GM21825 (cell line): ENCODE measurements at regions not wholly inside any gene's neighbourhood (a gene's known extent, or its start where the extent isn't known, plus 50 kb on each side); places are given as distances from the start of the nearest gene placed in this dataset.
A peak's percentile ranks its signal among the peaks of the same experiment; 100 is the strongest.
"Not testable (repeated sequence)": the region's sequence is repeated elsewhere in the genome, so short reads cannot be mapped to it uniquely, and the experiment has no call there.

ENCODE experiments used
- ATAC-seq: cut with Tn5 transposase; IDR thresholded peaks from one replicate; pipeline ENCODE4 v1.9.1; 2021; ENCODE audit warnings: mild to moderate bottlenecking, moderate library complexity; ENCODE audit not compliant: unreplicated experiment

DNA sequence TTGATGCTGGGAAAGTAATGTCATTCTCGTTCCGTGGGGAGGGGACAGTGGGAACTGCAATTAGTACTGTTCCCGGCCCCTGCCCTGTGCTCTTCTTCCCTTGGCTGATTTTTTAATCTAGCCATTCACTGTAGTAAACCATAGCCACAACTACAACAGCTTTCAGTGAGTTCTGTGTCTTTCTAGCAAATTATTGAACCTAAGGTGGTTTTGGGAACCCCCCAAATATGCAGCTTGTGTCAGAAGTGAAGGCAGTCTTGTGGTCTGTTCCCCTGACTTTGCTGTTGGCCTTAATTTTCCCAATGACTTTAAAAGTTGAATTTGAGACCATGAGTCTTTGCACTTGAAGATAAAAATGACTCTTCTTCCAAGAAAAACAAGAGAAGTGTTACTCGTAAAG, 114.3 kb upstream of the ETV6 start:
- ATAC-seq = no peak

DNA sequence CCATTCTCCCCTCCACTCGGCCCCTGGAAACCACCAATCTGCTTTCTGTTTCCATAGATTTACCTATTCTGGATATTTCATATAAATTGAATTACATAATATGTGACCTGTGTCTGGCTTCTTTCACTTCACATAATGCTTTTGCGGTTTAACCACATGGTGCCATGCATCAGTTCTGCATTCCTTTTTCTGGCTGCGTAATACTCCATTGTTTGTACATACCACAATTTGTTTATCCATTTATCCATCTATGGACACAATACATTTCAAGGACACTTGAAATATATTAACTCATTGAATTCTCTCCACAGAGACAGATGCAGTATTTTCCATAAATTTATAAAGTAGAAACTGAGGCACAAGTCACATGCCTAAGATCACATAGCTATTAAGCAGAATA, 110.3 kb upstream of the ETV6 start:
- ATAC-seq = no peak

DNA sequence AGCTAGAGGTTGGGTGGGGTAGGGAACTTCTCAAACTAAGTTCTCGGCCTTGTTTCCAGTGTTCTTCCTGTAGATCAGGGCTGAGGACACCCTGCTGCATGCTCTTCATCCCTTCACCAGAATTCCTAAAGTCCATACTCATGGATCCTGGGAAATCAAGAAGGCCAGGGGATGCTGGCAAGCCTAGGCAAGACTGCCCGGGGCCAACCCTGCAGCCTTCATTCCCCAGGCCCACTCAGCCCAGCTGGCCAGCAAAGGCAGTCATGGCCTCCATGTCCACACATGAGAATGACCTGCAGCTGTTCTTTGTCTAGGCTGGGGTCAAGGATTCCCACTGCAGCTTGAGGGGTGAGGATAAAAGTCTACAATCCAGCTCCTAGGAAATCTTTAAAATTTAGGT, 109.3 kb upstream of the ETV6 start:
- ATAC-seq = no peak

DNA sequence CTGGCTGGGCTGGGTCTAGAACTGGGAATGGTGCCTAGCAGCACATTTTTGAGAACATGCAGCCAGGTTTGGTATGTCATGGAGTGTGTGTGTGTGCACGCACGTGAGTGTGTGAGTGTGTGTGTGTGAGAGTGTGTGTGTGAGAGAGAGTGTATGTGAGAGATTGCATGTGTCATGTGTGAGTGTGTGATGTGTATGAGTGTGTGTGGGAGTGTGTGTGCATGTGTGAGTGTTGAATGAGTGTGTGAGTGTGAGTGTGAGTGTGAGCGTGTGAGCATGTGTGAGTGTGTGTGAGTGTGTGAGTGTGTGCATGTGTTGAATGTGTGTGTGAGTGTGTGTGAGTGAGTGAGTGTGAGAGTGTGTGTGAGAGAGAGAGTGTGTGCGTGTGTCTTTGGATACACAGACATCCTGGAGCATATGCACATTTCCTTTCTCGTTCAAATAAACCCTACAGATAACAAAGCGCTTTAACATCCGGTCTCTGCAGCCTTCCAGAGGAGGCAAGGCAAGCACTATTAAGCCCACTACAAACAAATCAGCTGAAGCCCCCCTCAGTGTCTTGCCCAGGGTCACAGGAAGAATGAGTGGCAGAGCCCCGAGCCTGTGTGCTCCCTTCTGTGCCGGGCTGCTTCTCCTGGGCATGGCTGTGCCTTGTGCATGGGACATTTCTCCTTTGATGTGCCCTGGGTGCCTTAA, 108.7 kb upstream of the ETV6 start:
- no peak for ATAC-seq

DNA sequence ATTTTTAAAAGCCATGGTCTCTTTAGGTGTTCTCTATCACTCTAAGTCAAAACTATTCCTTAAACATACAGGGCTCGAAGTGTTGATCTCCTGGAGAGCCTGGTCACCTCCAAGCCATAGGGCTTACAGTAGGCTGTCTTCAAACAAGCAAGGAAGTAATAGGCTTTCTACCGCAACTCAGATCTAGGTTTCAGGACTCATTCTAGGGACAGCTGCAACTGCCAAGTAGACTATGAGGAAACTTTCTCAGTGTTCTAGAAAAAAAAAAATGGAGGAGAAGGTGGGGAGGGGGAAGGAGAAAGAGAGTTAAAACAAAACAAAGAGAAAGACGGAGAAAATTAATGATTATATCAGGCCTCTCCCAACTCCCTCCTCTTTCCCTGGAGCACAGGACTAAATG, 106.9 kb upstream of the ETV6 start:
- no peak for ATAC-seq

DNA sequence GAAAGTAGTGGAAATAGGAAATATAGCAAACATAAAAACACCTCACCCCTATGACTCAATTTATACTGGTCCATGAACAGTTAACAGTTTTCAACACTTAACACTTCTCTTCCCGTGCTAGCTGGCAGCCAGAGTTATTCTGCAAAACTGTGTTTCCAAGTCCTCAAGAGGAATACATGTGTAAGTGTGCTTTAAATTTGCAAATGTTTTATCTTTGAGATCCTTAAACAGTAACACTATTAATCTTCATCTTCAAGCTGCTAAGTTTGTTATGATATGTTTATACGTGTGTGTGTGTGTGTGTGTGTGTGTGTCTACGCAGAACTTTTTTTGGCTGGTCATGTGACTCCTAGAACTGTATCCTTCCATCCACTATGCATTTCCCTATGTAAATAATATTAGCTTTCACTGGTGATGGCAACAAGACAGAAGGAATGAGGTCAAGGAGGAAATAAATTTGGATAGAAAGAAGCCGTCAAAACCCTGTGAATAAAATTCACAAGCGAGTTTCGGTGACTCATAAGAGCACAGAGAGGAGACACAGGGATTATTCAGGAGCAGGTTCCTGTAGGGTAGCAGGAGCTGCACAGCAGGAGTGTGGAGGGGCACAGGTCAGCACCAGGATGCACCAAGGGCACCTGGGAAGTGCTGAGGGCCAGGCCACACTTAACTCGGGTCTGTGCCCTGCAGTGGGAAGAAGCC, 105.9 kb upstream of the ETV6 start:
- no peak for ATAC-seq

DNA sequence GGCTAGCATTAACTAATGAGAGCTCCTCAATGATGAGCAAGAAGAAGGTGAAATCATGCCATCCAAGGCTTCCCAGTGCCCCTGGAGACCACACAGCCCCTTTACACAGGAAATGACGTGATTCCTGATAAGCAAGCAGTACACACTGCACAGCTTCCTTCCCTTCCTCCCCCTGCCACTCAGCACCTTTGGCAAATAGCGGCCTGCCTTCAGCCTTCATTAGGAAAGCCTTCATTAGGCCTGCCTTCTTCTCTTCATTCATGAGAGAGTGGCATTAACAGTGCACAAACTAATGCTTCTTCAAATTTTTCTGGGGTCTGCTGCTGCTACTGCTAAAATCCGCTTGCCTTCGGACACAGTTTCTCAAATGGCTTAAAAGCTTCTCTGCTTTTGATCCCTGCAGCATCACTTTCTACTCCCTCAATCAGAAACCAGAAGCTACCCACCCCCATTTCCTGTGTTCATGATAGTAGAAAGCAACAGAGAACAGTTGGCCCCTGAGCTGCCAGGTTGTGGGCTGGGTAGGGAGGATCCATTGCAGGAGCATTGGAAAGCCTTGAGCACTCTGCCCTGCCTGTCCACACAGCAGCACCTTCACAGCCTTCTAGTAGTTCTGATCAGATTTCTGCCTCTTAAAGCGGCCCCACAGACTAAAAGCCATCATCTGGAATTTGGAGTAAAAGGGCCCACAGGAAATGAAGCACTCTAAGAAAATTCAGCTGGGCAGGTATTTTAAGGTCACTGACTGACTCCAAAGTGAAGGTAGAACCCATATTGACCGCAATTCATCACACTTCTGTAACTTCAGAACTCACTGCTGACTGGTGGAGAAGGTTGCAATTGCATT, 103.8 kb upstream of the ETV6 start:
- ATAC-seq = peak; percentile 78

DNA sequence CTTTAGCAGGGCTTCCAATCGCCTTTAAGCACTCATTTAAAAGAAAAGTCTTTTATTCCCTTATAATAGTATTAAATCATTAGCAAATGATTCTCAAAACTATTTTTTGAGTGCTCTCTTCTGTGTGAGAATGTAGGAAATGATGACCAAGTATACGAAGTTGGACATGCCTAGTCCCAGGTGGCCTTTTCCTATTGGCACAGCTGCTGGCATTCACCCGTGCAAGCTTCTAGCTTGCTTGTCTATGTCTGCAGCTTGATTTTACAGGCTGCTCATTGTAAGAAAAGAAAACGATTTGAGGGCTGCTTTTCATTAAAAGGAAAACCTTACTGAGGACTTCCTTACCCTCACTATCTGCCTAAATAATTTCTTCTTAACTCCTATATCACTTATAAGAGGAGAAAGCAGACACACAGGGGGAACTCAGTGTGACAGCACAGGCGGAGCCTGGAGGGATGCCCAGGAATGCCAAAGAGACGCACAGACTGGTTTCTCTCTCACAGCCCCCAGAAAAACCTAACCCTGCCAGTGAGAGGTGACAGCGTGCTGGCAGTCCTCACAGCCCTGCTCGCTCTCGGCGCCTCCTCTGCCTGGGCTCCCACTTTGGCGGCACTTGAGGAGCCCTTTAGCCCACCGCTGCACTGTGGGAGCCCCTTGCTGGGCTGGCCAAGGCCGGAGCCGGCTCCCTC, 102.7 kb upstream of the ETV6 start:
- ATAC-seq = not testable (repeated sequence)

DNA sequence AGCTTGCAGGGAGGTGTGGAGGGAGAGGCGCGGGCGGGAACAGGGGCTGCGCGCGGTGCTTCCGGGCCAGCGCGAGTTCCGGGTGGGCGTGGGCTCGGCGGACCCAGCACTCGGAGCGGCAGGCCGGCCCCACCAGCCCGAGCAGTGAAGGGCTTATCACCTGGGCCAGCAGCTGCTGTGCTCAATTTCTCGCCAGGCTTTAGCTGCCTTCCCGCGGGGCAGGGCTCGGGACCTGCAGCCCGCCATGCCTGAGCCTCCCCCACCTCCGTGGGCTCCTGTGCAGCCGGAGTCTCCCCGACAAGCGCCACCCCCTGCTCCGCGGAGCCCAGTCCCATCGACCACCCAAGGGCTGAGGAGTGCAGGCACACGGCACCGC, 102.2 kb upstream of the ETV6 start:
- not testable (repeated sequence) for ATAC-seq

DNA sequence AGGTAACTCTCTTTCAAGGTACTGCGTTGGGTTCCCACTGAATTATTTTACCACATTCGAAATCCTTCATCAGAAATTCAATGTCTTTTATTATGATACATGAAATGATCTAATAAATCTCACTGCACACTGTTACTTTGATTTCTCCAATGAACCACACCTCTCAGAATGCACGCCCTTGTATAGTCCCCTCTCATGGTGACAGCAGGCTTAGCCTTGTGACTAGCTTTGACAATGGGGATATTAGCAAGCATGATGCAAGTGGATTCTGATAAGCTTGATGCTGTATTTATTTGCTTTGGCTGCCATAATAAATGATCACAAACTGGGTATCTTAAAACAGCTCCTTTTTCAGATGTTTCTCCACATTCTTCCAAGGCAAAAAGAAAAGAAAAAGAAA, 100.4 kb upstream of the ETV6 start:
- no peak for ATAC-seq

DNA sequence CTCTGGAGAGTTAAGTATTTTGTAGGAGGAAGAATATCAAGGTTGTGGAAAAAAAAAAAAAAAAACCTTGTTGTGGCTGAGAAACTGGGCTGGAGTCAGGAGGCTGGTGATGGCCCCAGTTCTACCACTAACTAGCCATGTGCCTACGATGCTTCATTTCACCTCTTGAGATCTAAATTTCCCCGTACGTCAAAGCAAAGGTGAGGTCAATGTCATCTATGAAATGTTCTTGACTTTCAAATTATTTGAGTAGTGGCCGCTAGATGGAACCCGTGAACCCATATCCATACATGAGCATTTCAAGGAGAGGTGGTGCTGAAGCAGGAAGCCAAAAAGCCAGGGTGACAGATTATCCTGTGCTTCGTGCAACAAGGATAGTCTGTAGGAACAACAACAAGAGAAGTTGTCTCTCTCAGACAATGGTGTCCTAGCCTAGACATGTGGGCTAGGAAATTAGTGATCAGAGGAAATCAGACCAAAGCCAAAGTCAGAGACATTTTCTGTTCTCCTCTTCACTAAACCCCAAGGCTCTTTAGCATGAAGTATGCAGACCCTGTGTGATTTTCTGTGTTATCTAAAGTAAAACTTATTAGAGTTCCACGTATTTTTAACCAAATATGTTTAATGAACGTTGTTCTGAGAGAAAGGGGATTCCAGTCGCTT, 95.5 kb upstream of the ETV6 start:
- ATAC-seq = peak; percentile 68

DNA sequence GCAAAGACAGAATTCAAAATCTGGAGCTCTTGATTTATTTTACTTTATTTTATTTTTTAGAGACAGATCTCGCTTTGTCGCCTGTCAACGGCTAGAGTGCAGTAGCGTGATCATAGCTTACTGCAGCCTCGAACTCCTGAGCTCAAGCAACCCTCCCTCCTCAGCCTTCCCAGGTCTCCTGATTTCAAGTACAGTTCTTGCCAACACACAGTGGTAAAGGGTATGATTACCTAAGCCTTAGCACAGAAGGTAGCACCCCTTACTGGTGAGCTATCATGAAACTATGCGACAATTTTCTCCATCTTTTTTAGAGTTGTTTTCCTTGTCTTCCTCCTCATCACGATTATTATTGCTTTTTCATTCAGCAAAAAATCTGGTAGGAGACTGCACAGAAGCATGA, 94.3 kb upstream of the ETV6 start:
- ATAC-seq = no peak

DNA sequence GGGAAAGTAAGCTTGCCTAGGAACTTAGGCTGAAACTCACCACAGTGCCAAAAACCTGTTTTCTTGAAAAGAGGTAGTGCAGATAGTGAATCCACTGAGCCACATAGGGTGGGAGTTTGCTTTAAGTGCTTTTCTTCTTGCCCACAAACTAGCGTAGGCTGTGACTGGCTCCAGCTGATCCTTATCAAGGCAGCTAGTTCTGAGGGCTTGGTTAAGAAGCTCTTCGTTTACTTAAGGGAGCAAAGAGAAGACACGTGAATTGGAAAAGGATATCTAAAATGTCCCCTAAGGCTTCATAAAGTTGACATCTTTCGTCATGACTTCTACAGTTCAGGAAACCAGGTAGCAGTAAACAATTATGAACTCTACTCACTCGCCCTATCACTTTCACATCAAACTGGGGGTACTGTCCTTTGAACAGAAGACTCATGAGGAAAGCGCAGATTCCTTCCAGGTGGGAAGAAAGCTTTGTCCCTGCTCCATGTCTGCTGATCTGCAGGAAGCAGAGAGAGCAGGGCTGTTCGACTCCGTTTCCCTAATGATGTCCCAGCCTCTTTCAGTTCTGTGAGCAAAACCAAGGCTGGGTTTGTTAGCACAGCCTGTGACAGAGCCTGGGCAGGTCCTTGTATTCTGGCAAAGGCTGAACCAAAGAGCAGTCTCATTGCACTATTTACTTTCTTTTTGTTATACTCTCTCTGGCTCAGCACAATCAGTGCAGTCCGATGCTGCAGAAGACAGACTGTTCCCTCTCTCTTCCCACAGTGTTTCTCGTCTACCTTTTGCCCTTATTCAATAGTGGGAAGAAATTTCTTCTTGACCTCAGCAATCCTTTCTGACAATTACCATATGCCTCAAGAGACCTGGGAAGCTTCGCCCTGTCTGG, 93.5 kb upstream of the ETV6 start:
- no peak for ATAC-seq

DNA sequence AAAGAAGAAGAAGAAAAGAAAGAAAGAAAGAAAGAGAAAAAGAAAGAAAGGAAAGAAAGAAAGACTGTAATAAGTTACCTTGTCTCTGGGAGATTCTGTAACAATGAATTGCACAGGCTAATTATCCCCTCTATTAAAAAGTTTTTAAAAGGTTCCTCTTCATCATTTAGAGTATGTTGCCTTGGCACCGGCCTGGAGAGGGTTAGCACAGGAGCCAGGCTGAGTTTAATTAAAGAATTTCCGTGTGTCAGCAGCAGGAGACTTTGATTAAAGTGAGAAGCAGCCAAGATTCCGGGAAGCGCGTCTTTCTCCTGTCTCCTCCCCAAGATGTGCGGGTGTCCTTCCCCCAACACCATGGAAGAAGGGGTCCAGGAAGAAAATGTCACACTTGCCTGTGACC, 92.8 kb upstream of the ETV6 start:
- no peak for ATAC-seq

DNA sequence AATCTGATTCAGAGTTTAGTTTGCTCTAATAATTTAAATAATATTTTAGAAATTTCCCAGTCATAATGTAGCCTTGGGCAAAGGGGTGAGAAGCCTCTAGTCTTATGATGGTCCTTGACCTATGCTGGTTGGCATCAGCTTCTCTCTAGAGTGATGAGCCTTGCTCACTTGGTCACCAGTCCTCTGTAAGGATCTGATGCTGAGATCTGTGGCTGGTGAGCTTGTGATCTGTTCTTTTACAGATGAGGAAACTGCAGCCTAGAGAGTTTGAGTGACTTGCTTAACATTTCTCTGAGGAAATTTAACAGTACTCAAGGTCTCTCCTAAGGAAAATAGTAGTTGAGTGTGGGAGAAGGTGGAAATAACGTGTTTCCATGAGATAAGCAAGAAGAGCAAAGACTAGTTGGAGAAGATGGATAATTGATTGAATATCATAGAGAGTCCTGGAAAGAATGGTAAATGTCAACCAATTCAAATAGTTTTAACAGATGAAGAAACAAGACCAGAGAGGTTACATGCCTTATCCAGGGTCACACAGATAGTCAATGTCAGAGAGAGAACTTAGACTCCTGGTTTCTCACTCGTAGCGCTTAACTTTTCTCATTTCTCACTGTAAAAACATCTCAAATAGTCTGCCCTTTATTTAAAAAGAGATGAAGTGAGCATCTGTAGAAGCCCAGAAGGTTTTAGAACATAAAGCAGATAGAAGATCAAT, 89.7 kb upstream of the ETV6 start:
- ATAC-seq = no peak

DNA sequence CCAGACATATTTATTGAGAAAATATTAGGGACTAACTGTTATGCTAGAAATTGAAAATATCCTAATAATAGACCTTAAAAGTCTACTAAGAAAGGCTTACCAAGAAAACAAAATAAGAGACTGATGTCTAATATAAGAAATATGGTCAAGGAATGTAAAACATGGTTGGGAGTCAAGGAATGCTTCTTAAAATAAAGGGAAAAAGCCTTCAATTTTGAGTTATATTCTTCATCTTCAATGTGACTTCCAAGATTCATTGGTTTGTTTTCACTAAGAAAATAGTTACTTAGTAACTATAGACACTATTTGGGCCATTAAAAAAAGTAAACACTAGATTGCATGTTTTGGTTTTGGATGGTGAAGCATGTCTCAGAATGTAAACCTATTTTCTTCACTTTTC, 88.1 kb upstream of the ETV6 start:
- ATAC-seq = no peak

DNA sequence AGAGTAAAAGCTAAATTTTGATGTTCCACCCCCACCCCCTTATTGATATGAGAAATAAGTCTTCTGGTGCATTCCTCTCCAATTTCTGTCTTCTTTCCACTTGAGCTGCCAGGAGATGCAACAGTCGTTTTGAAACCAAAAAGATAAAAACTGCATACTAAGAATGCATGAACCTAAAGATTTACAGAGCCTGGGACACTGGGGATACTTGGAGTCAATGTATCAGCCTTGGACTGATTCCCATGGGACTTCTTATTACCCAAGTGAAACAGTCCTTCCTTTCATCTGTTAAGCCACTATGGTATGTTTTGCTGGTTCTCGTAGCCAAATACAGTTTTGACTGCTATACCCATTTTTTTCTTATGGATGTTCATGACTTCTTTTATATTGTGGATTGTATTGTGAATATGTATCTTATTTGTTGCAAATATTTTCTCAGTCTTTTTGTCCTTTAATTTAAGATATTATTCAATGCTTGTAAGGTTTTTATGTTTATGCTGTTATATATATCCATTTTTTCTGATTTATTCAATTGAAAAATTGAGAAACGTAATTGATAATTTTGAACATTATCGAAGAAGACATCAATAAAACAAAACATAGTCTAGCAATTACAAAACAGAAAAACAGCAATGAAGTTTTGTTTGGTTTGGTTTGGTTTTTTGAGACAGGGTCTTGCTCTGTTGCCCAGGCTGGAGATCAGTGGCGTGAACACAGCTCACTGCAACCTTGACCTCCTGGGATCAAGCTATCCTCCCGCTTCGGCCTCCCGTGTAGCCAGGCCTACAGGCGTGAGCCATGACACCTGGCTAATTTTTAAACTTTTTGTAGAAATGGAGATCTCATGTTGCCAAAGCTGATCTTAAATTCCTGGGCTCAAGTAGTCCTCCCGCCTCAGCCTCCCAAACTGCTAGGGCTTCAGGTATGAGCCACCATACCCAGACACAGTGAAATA, 85.4 kb upstream of the ETV6 start:
- ATAC-seq = no peak

DNA sequence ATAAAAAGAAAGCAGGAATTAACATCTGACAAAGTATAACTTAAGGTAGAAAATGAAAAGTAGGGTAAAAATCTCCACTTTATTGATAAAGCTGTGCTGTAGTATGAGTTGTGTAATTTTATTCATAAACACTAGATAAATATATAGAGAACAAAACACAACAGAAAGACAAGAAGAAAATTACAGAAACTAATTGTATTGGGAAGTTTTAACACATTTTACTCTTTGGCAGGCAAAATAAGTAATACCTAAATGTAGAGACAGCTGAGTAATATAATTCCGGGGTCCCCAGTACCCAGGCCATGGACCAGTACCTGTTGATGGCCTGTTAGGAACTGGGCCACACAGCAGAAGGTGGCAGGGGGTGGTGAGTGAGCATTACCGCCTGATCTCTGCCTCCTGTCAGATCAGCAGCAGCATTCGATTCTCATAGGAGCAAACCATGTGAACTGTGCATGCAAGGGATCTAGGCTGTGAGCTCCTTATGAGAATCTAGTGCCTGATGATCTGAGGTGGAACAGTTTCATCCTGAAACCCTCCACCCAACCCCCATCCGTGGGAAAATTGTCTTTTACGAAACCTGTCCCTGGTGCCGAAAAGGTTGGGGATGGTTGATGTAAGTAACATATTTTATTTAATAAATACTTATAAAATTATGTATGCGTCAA, 84.4 kb upstream of the ETV6 start:
- no peak for ATAC-seq
